Activated T-helper 17 cell treated with anti-CD3 and anti-CD28 coated beads, Interleukin-2, amount 50 U/mL, for 72 hours (primary cell): ENCODE measurements at regions not wholly inside any gene's neighbourhood (a gene's known extent, or its start where the extent isn't known, plus 50 kb on each side); places are given as distances from the start of the nearest gene placed in this dataset.
"Not testable (repeated sequence)": the region's sequence is repeated elsewhere in the genome, so short reads cannot be mapped to it uniquely, and the experiment has no call there.

Experiments
- ATAC-seq: fragments of 150-1000 bp; cut with Tn5 transposase; replicated peaks from 2 replicates; pipeline ENCODE4 v1.10.0; 2021; ENCODE audit warnings: mild to moderate bottlenecking, moderate library complexity
- H3K27ac Mint-ChIP-seq: one replicate; pipeline ENCODE4 v1.8.0; 2022; ENCODE audit warnings: mixed read lengths
- H3K27me3 Mint-ChIP-seq: one replicate; pipeline ENCODE4 v1.8.0; 2022; ENCODE audit warnings: mixed read lengths
- H3K36me3 Mint-ChIP-seq: one replicate; pipeline ENCODE4 v1.8.0; 2022; ENCODE audit warnings: low read depth, mild to moderate bottlenecking, mixed read lengths
- H3K4me1 Mint-ChIP-seq: one replicate; pipeline ENCODE4 v1.8.0; 2022; ENCODE audit warnings: mixed read lengths
- H3K4me3 Mint-ChIP-seq: one replicate; pipeline ENCODE4 v1.8.0; 2022; ENCODE audit warnings: mild to moderate bottlenecking, mixed read lengths
- H3K9me3 Mint-ChIP-seq: one replicate; pipeline ENCODE4 v1.8.0; 2022; ENCODE audit warnings: mixed read lengths

DNA sequence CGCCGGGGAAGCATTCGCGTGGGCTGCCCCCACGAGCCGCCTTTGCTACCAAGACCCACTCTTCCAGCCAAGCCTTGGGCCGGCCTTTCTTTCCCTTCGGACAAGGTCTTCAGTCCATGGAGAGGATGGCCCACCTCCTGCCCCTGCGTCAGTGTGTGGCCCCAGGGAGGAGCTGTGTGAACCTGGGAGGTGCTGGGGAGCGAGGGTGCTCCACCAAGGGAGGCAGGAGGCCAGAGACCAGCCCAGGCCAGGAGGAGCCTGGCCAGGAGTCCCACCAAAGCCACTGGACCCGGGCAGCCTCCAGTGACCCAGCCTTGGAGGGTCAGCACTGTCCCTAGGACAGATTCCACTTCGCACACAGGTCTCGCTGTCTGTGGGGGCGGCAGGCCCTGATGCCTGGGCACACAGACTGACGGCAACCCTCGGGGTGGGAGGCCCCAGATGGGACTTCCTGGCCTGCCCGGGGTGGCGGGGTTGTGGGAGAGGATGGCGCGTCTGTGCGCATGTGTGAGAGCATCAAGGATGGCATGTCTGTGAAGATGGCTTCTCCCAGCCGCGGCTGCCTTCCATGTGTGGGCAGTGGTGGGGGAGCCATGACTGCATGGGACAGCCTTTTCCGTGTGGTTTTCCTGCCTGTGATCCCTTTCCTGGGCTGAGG lies 113.3 kb upstream of the LPCAT1 start:
- H3K4me1 Mint-ChIP-seq = peaks cover 17% of the 10 kb centered on the region
- H3K27ac Mint-ChIP-seq = peak overlapping the region; percentile 81
- H3K9me3 Mint-ChIP-seq = no peaks in the 10 kb centered on the region
- H3K27me3 Mint-ChIP-seq = peaks cover 3% of the 10 kb centered on the region
- no peak overlapping the region for H3K4me3 Mint-ChIP-seq
- H3K36me3 Mint-ChIP-seq = no peaks in the 10 kb centered on the region
- no peak for ATAC-seq

DNA sequence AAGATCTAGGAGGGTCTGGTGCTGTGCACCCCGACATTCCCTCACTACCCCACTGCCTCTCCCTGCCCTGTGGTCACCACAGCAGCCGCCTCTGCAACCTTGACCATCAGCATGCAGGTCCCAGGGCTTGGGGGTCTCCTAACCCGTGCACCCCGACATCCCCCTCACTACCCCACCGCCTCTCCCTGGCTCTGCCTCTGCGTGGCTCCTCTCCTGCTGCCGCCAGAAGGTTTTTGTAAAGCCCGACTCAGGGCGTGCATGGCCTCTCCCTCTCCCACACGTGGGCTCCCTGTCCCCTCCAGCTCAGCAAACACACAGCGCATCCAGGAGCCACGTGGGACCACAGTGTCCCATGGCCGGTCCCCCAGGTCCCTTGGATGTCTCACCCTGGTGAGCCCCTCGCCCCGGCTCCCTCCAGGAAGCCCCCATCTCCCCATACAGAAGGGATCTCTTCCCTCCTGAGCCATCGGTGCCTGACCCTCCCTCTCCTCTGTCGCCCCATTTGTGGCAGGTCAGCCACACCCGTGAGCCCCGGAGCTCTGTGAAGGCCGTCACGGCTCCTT lies 112.5 kb upstream of the LPCAT1 start:
- H3K27me3 Mint-ChIP-seq, H3K4me3 Mint-ChIP-seq, H3K36me3 Mint-ChIP-seq, ATAC-seq, H3K9me3 Mint-ChIP-seq: not testable (repeated sequence)
- Mint-ChIP-seq H3K27ac (peak overlapping the region; percentile 81), H3K4me1 (peaks cover 17% of the 10 kb centered on the region)

DNA sequence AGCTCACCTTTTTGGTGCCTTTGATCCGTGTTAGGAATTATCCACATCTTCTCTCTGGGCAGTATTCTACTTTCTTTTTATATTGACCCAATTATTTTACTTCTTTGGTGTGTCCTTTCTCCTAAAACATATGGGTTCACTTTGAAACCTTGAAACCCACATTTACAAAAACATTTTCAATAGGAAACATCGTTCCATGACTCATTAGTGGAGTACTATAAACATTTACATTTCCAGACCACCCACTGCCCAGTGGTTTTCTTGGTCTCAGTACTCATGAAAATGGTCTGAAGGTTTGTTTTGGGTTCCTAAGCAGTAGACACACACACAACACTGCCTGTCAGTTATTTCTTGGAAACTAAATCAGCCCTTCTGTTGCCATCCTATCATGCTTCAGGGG lies 111.7 kb upstream of the LPCAT1 start:
- H3K4me1 Mint-ChIP-seq = peaks cover 17% of the 10 kb centered on the region
- H3K36me3 Mint-ChIP-seq, H3K27me3 Mint-ChIP-seq, H3K9me3 Mint-ChIP-seq, ATAC-seq: not testable (repeated sequence)
- peak overlapping the region; percentile 81 for H3K27ac Mint-ChIP-seq
- peak overlapping the region; percentile 95 for H3K4me3 Mint-ChIP-seq

DNA sequence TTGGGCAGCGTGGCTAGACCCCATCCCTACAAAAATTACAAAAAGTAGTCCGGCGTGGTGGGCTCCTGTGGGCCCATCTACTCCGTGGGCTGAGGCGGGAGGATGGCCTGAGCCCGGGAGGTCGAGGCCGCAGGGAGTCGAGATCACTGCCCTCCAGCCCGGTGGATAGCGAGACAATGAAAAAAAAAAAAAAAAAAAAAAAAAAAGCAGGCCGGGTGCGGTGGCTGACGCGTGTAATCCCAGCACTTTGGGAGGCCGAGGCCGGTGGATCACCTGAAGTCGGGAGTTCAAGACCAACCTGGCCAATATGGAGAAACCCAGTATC lies 110.5 kb upstream of the LPCAT1 start:
- H3K9me3 Mint-ChIP-seq = no peaks in the 10 kb centered on the region
- no peak for ATAC-seq
- H3K27me3 Mint-ChIP-seq = no peaks in the 10 kb centered on the region
- peaks cover 7% of the 10 kb centered on the region for H3K36me3 Mint-ChIP-seq
- H3K27ac Mint-ChIP-seq = peak overlapping the region; percentile 94
- H3K4me3 Mint-ChIP-seq = peak overlapping the region; percentile 95
- peaks cover 17% of the 10 kb centered on the region for H3K4me1 Mint-ChIP-seq

DNA sequence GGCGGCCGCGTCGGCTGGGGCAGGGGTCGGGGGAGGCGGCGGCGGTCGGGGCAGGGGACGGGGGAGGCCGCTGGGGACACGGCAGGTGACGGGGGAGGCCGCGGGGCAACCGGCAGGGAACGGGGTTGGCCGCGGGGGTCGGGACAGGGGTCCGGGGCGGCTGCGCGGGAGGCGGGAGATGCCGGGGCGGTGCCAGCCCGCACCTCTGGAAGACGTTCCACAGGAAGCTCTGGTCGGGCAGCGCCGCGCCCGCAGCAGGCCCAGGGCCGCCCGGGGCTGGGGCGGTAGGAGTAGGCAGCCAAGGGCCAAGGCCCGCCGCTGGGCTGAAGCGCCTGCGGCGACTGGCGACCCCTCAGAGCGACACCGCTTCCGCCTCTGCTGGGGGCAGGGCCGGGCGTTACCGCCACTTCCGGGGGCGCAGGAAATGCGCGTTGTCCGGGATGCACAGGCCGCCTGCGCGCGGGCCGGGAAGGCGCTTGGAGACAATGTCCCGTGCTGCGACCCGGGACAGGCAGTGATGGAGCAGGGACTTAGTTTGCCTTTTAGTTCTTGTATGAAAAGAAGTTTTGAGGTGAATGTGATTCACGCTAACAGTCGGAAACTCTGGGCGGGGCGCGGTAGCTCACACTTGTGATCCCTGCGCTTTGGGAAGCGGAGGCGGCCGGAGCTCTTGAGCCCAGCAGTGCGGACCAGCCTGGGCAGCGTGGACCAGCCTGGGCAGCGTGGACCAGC lies 110.0 kb upstream of the LPCAT1 start:
- Mint-ChIP-seq H3K27me3 (no peaks in the 10 kb centered on the region), H3K4me3 (peak overlapping the region; percentile 95)

DNA sequence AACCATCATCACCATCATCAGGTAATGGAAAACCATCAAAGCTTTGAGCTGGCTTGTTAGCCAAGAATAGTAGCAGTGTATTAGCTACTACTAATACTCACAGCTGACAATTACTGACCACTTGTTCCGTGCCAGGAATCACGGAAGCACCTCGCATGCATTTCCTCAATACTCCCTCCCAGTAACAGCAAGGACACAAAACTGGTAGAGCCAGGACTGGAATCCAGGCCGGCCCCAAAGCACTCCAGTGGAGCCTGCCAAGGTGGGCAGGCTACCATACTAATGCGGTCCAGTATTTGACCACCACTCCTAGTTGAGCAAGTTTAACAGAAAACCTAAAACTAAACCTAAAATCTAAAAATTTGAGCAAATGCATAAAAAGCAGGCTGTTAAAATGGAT lies 107.2 kb upstream of the LPCAT1 start:
- H3K4me3 Mint-ChIP-seq, H3K9me3 Mint-ChIP-seq, H3K27me3 Mint-ChIP-seq, ATAC-seq, H3K27ac Mint-ChIP-seq: not testable (repeated sequence)
- Mint-ChIP-seq H3K36me3 (peaks cover 13% of the 10 kb centered on the region), H3K4me1 (peaks cover 17% of the 10 kb centered on the region)

More for the DNA sequence above, 110.0 kb upstream of the LPCAT1 start:
- H3K27ac Mint-ChIP-seq = peak overlapping the region; percentile 94
- H3K4me1 Mint-ChIP-seq = peaks cover 17% of the 10 kb centered on the region
- H3K36me3 Mint-ChIP-seq = peaks cover 7% of the 10 kb centered on the region
- peak; percentile 93 for ATAC-seq
- H3K9me3 Mint-ChIP-seq = no peaks in the 10 kb centered on the region

DNA sequence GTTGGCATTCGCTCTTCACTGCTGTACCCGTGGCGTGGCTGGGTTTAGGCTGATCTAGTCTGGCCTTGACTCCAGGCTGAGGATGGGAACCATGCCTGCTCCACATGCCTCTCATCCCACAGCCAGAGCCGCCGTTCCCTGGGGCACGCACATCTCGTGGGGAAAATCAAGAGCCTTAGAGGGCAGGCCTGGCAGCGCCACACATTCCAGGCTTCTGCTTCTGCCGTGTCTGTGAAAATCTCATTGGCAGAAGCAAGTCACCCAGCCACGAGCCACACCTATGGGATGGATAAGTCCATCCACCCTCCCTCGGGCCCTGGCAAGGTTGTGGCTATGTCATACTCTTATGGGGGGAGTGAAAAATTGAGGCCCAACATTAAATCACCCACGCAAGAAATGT lies 102.6 kb upstream of the LPCAT1 start:
- peaks cover 33% of the 10 kb centered on the region for H3K36me3 Mint-ChIP-seq
- H3K4me3 Mint-ChIP-seq, H3K27ac Mint-ChIP-seq, H3K27me3 Mint-ChIP-seq, H3K4me1 Mint-ChIP-seq, H3K9me3 Mint-ChIP-seq, ATAC-seq: not testable (repeated sequence)

DNA sequence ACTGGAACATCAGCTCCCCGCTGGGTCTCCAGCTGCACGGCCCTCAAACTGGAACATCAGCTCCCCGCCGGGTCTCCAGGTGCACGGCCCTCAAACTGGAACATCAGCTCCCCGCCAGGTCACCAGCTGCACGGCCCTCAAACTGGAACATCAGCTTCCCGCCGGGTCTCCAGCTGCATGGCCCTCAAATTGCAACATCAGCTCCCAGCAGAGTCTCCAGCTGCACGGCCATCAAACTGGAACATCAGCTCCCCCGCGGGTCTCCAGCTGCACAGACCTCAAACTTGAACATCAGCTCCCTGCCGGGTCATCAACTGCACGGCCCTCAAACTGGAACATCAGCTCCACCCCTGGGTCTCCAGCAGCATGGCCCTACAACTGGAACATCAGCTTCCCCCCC lies 95.8 kb upstream of the LPCAT1 start:
- H3K9me3 Mint-ChIP-seq, H3K27me3 Mint-ChIP-seq, H3K4me3 Mint-ChIP-seq, ATAC-seq, H3K27ac Mint-ChIP-seq: not testable (repeated sequence)
- Mint-ChIP-seq H3K36me3 (peaks cover 70% of the 10 kb centered on the region), H3K4me1 (peaks cover 14% of the 10 kb centered on the region)

DNA sequence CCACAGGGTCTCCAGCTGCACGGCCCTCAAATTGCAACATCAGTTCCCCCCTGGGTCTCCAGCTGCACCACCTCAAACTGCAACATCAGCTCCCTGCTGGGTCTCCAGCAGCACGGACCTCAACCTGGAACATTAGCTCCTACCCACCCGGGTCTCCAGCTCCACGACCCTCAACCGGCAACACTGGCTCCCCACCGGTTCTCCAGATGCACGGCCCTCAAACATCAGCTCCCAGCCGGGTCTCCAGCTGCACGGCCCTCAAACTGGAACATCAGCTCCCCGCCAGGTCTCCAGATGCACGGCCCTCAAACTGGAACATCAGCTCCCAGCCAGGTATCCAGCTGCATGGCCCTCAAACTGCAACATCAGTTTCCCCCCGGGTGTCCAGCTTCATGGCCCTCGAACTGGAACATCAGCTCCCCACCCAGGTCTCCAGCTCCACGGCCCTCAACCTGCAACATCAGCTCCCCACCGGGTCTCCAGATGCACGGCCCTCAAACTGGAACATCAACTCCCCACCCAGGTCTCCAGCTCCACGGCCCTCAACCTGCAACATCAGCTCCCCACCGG lies 94.6 kb upstream of the LPCAT1 start:
- peaks cover 62% of the 10 kb centered on the region for H3K36me3 Mint-ChIP-seq
- H3K27ac Mint-ChIP-seq, H3K4me1 Mint-ChIP-seq, H3K4me3 Mint-ChIP-seq, ATAC-seq, H3K27me3 Mint-ChIP-seq, H3K9me3 Mint-ChIP-seq: not testable (repeated sequence)

DNA sequence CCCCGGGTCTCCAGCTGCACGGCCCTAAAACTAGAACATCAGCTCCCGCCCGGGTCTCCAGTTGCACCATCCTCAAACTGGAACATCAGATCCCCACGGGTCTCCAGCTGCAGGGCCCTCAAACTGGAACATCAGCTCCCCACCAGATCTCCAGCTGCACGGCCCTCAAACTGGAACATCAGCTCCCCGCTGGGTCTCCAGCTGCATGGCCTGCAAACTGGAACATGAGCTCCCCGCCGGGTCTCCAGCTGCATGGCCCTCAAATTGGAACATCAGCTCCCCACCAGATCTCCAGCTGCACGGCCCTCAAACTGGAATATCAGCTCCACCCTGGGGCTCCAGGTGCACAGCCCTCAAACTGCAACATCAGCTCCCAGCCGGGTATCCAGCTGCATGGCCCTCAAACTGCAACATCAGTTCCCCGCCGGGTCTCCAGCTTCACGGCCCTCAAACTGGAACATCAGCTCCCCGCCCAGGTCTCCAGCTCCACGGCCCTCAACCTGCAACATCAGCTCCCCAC lies 93.5 kb upstream of the LPCAT1 start:
- peaks cover 67% of the 10 kb centered on the region for H3K36me3 Mint-ChIP-seq
- H3K27ac Mint-ChIP-seq, H3K4me1 Mint-ChIP-seq, H3K27me3 Mint-ChIP-seq, H3K4me3 Mint-ChIP-seq, H3K9me3 Mint-ChIP-seq, ATAC-seq: not testable (repeated sequence)

DNA sequence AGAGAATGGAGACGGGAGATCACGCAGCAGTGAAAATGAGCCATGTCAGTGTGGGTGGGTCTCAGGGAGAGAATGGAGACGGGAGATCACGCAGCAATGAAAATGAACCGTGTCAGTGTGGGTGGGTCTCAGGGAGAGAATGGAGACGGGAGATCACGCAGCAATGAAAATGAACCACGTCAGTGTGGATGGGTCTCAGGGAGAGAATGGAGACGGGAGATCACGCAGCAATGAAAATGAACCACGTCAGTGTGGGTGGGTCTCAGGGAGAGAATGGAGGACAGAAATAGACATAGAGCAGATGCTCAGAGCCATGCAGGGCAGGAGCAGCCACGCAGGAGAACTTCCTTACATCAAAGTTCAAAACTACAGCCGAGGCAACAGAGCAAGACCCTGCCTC lies 89.8 kb upstream of the LPCAT1 start:
- ATAC-seq, H3K9me3 Mint-ChIP-seq, H3K27me3 Mint-ChIP-seq, H3K4me1 Mint-ChIP-seq, H3K27ac Mint-ChIP-seq, H3K4me3 Mint-ChIP-seq: not testable (repeated sequence)
- peaks cover 56% of the 10 kb centered on the region for H3K36me3 Mint-ChIP-seq

DNA sequence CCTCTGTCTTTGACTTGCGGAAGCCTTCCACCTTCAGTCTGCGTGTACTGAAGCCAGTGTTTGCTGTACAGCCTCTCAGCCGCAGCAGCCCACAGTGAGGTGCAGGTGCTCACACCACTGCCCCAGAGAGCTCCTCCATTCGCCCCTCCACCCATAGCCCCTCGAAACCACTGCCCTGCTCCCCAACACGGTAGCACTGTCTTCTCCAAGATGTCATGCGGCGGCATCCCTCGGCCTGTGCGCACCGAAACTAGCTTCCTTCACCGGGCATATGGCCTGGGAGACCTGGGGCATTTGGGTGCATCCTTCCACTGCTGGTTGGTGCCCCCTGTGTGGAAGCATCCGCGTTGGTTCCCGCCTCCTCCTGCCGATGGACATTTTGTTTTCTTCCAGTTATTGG lies 86.8 kb upstream of the LPCAT1 start:
- H3K27me3 Mint-ChIP-seq, H3K4me1 Mint-ChIP-seq, H3K27ac Mint-ChIP-seq, ATAC-seq, H3K9me3 Mint-ChIP-seq, H3K4me3 Mint-ChIP-seq: not testable (repeated sequence)
- peaks cover 33% of the 10 kb centered on the region for H3K36me3 Mint-ChIP-seq

DNA sequence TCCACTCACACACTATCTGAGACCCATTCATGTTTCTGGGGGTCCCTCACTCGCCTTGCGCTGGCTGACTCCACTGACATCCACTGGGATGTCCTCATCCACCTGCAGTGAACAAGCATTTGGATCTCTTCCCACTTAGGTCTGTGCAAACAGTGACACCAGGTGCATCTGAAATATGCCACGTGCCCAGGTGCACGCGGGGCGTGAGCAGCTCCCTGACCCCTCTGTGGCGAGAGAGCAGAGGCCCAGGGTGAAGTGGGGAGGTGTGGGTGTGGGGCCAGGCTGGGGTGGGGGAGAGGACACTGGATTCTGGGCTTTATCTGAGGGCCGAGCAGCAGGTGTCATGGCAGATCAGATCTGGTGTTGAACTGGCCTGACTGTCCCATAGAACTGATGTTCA lies 85.4 kb upstream of the LPCAT1 start:
- H3K4me3 Mint-ChIP-seq, H3K9me3 Mint-ChIP-seq, ATAC-seq, H3K27me3 Mint-ChIP-seq, H3K27ac Mint-ChIP-seq, H3K4me1 Mint-ChIP-seq: not testable (repeated sequence)
- peaks cover 22% of the 10 kb centered on the region for H3K36me3 Mint-ChIP-seq

DNA sequence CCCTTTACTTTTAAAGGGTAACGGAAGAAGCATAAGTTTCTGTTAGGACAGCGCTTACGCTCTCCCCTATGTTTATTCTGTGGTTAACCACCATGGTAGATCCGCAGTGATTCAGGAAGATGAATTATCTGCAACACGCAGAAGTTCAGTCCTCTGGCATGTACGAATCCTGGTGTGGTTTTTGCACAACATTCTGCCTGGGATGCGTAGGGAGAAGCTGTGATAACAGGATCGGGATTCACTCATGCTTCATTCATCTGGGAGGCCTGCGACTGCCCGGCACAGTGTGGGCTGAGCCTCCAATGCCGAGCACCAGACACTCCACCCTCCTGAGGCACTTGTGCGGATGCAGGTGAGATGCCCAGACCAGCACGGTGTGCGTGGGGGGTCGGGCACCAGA lies 84.6 kb upstream of the LPCAT1 start:
- H3K4me3 Mint-ChIP-seq, H3K9me3 Mint-ChIP-seq: not testable (repeated sequence)

DNA sequence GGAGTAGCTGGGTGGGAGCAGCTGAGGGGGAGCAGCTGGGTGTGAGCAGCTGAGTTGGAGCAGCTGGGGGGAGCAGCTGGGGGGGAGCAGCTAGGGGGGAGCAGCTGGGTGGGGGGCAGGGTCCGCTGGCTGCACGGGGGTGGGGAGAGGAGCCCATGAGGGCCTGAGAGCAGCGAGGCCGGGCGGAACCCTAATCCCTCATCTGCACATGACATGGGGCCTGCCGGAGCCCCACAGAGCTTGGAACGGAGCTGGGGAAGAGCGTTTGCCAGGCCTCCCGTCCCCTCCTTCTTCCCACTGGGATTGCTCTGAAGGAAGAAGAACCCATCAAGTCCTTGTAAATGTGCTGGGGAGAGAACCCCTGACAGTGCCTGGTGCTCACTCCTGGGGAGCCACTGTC lies 83.2 kb upstream of the LPCAT1 start:
- not testable (repeated sequence) for H3K4me1 Mint-ChIP-seq, H3K27ac Mint-ChIP-seq, ATAC-seq, H3K27me3 Mint-ChIP-seq, H3K4me3 Mint-ChIP-seq, H3K9me3 Mint-ChIP-seq
- H3K36me3 Mint-ChIP-seq = peaks cover 15% of the 10 kb centered on the region

More for the DNA sequence above, 84.6 kb upstream of the LPCAT1 start:
- not testable (repeated sequence) for H3K4me1 Mint-ChIP-seq, H3K27ac Mint-ChIP-seq, H3K27me3 Mint-ChIP-seq
- peak; percentile 87 for ATAC-seq
- H3K36me3 Mint-ChIP-seq = peaks cover 22% of the 10 kb centered on the region
